ENCODE measurements at regions not wholly inside any gene's neighbourhood (a gene's known extent, or its start where the extent isn't known, plus 50 kb on each side); places are given as distances from the start of the nearest gene placed in this dataset.

GRCh38 chr15:62626903-62627302 lies 415.6 kb upstream of the TPM1 start:
- Histone ChIP-seq H3K36me3 (ENCODE audit: control insufficient read depth in 4 of 4, insufficient read depth in 3 of 4, low read depth in 1 of 4, low read length in 3 of 4) (no peaks in the 10 kb centered on the region), H3K4me1 (ENCODE audit: control insufficient read depth in 4 of 4, insufficient read depth in 4 of 4, low read length in 3 of 4) (peaks cover 0 to 3% (median 0%) of the 10 kb centered on the region in 4 donors), H3K27ac (ENCODE audit: low read depth in 1 of 2, low read length in 2 of 2) (no peak overlapping the region), H3K9me3 (ENCODE audit: control insufficient read depth in 4 of 4, low read length in 3 of 4) (no peaks in the 10 kb centered on the region), H3K9ac (ENCODE audit: low read depth in 1 of 2, low read length in 2 of 2) (no peak overlapping the region), H3K4me3 (ENCODE audit: low read depth in 1 of 3, low read length in 3 of 3) (no peak overlapping the region), H3K27me3 (ENCODE audit: control insufficient read depth in 4 of 4, insufficient read depth in 4 of 4, low read length in 3 of 4) (no peaks in the 10 kb centered on the region)
- TF ChIP-seq SP1 (IDR thresholded peaks at IDR 0.05), result no peak
- no peak for TF ChIP-seq HNF4A (conservative IDR thresholded peaks at IDR 0.05)
- TF ChIP-seq ATF3 (IDR thresholded peaks at IDR 0.05), result no peak
- no peak for TF ChIP-seq GABPA (IDR thresholded peaks at IDR 0.05 in 1 of 2, conservative IDR thresholded peaks at IDR 0.05 in 1 of 2)
- no peak for TF ChIP-seq HNF4G (IDR thresholded peaks at IDR 0.05)
- TF ChIP-seq MAX (IDR thresholded peaks at IDR 0.05), result no peak
- no peak for TF ChIP-seq NR2F2 (IDR thresholded peaks at IDR 0.05)
- no peak for TF ChIP-seq JUND (IDR thresholded peaks at IDR 0.05)
- no peak for TF ChIP-seq ZBTB33 (IDR thresholded peaks at IDR 0.05)
- no peak for DNase-seq (ENCODE audit: low spot score)
- 95% methylated on average over 4 of the region's 4 CpGs for WGBS

- Histone ChIP-seq H3K27me3 (ENCODE audit: control insufficient read depth in 4 of 4, insufficient read depth in 4 of 4, low read length in 3 of 4) (no peaks in the 10 kb centered on the region), H3K27ac (ENCODE audit: low read depth in 1 of 2, low read length in 2 of 2) (no peak overlapping the region), H3K36me3 (ENCODE audit: control insufficient read depth in 4 of 4, insufficient read depth in 3 of 4, low read depth in 1 of 4, low read length in 3 of 4) (no peaks in the 10 kb centered on the region), H3K9ac (ENCODE audit: low read depth in 1 of 2, low read length in 2 of 2) (no peak overlapping the region), H3K9me3 (ENCODE audit: control insufficient read depth in 4 of 4, low read length in 3 of 4) (no peaks in the 10 kb centered on the region), H3K4me1 (ENCODE audit: control insufficient read depth in 4 of 4, insufficient read depth in 4 of 4, low read length in 3 of 4) (no peaks in the 10 kb centered on the region), H3K4me3 (ENCODE audit: low read depth in 1 of 3, low read length in 3 of 3) (no peak overlapping the region)
- TF ChIP-seq ZBTB33 (IDR thresholded peaks at IDR 0.05) (no peak), HNF4G (IDR thresholded peaks at IDR 0.05) (no peak), EGR1 (IDR thresholded peaks at IDR 0.05; ENCODE audit: low read depth in 2 of 2) (no peak), RAD21 (IDR thresholded peaks at IDR 0.05) (no peak), RXRA (IDR thresholded peaks at IDR 0.05) (no peak), REST (IDR thresholded peaks at IDR 0.05) (no peak), GABPA (IDR thresholded peaks at IDR 0.05 in 1 of 2, conservative IDR thresholded peaks at IDR 0.05 in 1 of 2) (no peak), CTCF (IDR thresholded peaks at IDR 0.05; ENCODE audit: low read depth, low read length, missing input control) (no peak), TAF1 (conservative IDR thresholded peaks at IDR 0.05) (no peak), NR2F2 (IDR thresholded peaks at IDR 0.05) (no peak), ATF3 (IDR thresholded peaks at IDR 0.05) (no peak), SP1 (IDR thresholded peaks at IDR 0.05) (no peak)
- 95% methylated on average over 2 of the region's 2 CpGs for WGBS
- DNase-seq (ENCODE audit: low spot score), result no peak
These were observed 411.3 kb upstream of the TPM1 start for GRCh38 chr15:62631076-62631724.

All from liver (tissue), 8 donors.